ENCODE measurements at regions not wholly inside any gene's neighbourhood (a gene's known extent, or its start where the extent isn't known, plus 50 kb on each side); places are given as distances from the start of the nearest gene placed in this dataset.
"Not testable (repeated sequence)": the region's sequence is repeated elsewhere in the genome, so short reads cannot be mapped to it uniquely, and the experiment has no call there.

DNA sequence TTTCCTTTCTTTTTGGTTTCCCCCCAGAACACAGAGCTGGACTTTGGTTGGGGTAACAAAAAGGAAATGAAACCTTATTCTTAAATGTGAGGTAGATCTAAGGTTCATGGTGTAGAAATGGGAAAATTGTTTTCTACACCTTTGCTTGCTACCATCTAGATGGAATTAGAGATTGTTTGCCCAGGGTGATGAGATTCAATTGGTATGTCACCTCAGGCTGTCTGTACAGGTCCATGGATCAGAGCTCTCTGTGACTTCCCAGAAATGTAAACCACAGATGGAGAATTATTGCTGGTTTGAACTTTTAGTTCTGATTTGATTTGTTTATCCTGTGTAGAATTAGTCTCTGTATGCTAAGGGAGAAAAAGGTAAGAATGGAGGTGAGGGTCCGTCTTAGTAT is 146.7 kb downstream of the PCDH7 start:
- H3K27ac Mint-ChIP-seq (ENCODE audit: unreplicated experiment), result peak overlapping the region; percentile 74
- no peaks in the 10 kb centered on the region for H3K9me3 Mint-ChIP-seq (ENCODE audit: unreplicated experiment)
- peaks cover 67% of the 10 kb centered on the region for H3K4me1 Mint-ChIP-seq (ENCODE audit: unreplicated experiment)
- no peaks in the 10 kb centered on the region for H3K27me3 Mint-ChIP-seq (ENCODE audit: unreplicated experiment)
- peak overlapping the region; percentile 33 for H3K4me3 Mint-ChIP-seq (ENCODE audit: unreplicated experiment)
- peaks cover 6% of the 10 kb centered on the region for H3K36me3 Mint-ChIP-seq (ENCODE audit: unreplicated experiment)
- no peak for DNase-seq (ENCODE audit: extremely low spot score, unreplicated experiment)
- no peak for TF ChIP-seq CTCF (IDR thresholded peaks at IDR 0.05)

GRCh38 chr4:30867427-30867826 is 147.3 kb downstream of the PCDH7 start:
- no peak for DNase-seq (ENCODE audit: extremely low spot score, unreplicated experiment)
- Mint-ChIP-seq H3K4me1 (ENCODE audit: unreplicated experiment) (peaks cover 61% of the 10 kb centered on the region), H3K9me3 (ENCODE audit: unreplicated experiment) (no peaks in the 10 kb centered on the region), H3K36me3 (ENCODE audit: unreplicated experiment) (peaks cover 6% of the 10 kb centered on the region), H3K27ac (ENCODE audit: unreplicated experiment) (peak overlapping the region; percentile 74), H3K27me3 (ENCODE audit: unreplicated experiment) (no peaks in the 10 kb centered on the region), H3K4me3 (ENCODE audit: unreplicated experiment) (no peak overlapping the region)
- TF ChIP-seq CTCF (IDR thresholded peaks at IDR 0.05), result no peak

GRCh38 chr4:30868111-30868895 is 148.1 kb downstream of the PCDH7 start:
- H3K9me3 Mint-ChIP-seq (ENCODE audit: unreplicated experiment), result no peaks in the 10 kb centered on the region
- no peak for DNase-seq (ENCODE audit: extremely low spot score, unreplicated experiment)
- peaks cover 6% of the 10 kb centered on the region for H3K36me3 Mint-ChIP-seq (ENCODE audit: unreplicated experiment)
- peaks cover 53% of the 10 kb centered on the region for H3K4me1 Mint-ChIP-seq (ENCODE audit: unreplicated experiment)
- no peaks in the 10 kb centered on the region for H3K27me3 Mint-ChIP-seq (ENCODE audit: unreplicated experiment)
- H3K4me3 Mint-ChIP-seq (ENCODE audit: unreplicated experiment), result no peak overlapping the region
- H3K27ac Mint-ChIP-seq (ENCODE audit: unreplicated experiment), result no peak overlapping the region
- TF ChIP-seq CTCF (IDR thresholded peaks at IDR 0.05), result no peak

DNA sequence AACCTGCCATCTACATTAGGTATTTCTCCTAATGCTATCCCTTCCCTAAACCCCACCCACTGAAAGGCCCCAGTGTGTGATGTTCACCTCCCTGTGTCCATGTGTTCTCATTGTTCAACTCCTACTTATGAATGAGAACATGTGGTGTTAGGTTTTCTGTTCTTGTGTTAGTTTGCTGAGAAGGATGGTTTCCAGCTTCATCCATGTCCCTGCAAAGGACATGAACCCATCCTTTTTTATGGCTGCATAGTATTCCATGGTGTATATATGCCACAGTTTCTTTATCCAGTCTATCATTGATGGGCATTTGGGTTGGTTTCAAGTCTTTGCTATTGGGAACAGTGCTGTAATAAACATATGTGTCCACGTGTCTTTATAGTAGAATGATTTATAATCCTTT is 149.2 kb downstream of the PCDH7 start:
- not testable (repeated sequence) for H3K9me3 Mint-ChIP-seq (ENCODE audit: unreplicated experiment); H3K4me3 Mint-ChIP-seq (ENCODE audit: unreplicated experiment); H3K27ac Mint-ChIP-seq (ENCODE audit: unreplicated experiment); DNase-seq (ENCODE audit: extremely low spot score, unreplicated experiment); H3K27me3 Mint-ChIP-seq (ENCODE audit: unreplicated experiment); H3K36me3 Mint-ChIP-seq (ENCODE audit: unreplicated experiment)
- peaks cover 42% of the 10 kb centered on the region for H3K4me1 Mint-ChIP-seq (ENCODE audit: unreplicated experiment)

DNA sequence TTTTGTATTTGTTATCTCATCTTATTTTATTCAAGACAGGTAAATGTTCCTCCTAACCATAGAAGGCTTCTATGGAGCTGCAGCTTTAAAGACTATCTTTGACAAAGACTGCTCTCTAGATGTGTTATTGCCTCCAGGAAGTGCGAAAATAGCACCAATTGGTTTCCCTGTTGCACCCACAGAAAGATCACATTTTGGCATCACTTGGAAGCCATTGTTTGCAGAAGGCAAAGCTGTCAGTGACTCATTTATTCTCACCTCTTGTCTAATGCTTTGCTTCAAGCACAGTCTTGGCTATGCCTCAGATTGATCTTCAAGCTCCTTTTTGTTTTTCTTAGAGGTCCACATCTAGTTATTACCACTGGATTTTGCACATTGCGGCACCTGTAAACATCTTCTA is 150.3 kb downstream of the PCDH7 start:
- TF ChIP-seq CTCF (IDR thresholded peaks at IDR 0.05), result no peak
- H3K9me3 Mint-ChIP-seq (ENCODE audit: unreplicated experiment), result no peaks in the 10 kb centered on the region
- no peak for DNase-seq (ENCODE audit: extremely low spot score, unreplicated experiment)
- H3K36me3 Mint-ChIP-seq (ENCODE audit: unreplicated experiment), result peaks cover 6% of the 10 kb centered on the region
- no peaks in the 10 kb centered on the region for H3K27me3 Mint-ChIP-seq (ENCODE audit: unreplicated experiment)
- no peak overlapping the region for H3K27ac Mint-ChIP-seq (ENCODE audit: unreplicated experiment)
- H3K4me3 Mint-ChIP-seq (ENCODE audit: unreplicated experiment), result no peak overlapping the region
- peaks cover 30% of the 10 kb centered on the region for H3K4me1 Mint-ChIP-seq (ENCODE audit: unreplicated experiment)
